HEK293 (cell line): ENCODE measurements at regions not wholly inside any gene's neighbourhood (a gene's known extent, or its start where the extent isn't known, plus 50 kb on each side); places are given as distances from the start of the nearest gene placed in this dataset.
"Not testable (repeated sequence)": the region's sequence is repeated elsewhere in the genome, so short reads cannot be mapped to it uniquely, and the experiment has no call there.

Experiments
- CTCF ChIA-PET: fragments of 350-600 bp; formaldehyde crosslinking; extraction: SDS; loops from one replicate; lab custom pipeline; 2021; ENCODE audit warnings: antibody characterized with exemption; lab: Yijun Ruan, JAX
- POLR2A ChIA-PET: fragments of 300-600 bp; formaldehyde crosslinking; extraction: SDS; loops from one replicate; lab custom pipeline; 2020; ENCODE audit warnings: antibody characterized with exemption, inconsistent platforms; lab: Yijun Ruan, JAX
- H3K27ac ChIP-seq: fragments of 200-500 bp; sonication (Bioruptor generic); 2 replicates; pipeline ENCODE4 v1.5.1; 2014; ENCODE audit warnings: low read depth, low read length, control low read depth, inconsistent platforms; ENCODE audit errors: extremely low read depth
- H3K36me3 ChIP-seq, 2 experiments: fragments of 200-500 bp in 1 of 2; sonication (Bioruptor generic) in 1 of 2; 1 replicate in 1 of 2; 2 replicates in 1 of 2; pipeline ENCODE4 v1.5.1; 2014 to 2017; ENCODE audit warnings: inconsistent platforms in 2 of 2, low read length in 2 of 2; ENCODE audit not compliant: control insufficient read depth in 2 of 2, insufficient read depth in 1 of 2
- H3K4me1 ChIP-seq: fragments of 200-500 bp; sonication (Bioruptor generic); 2 replicates; pipeline ENCODE4 v1.5.1; 2014; ENCODE audit warnings: mild to moderate bottlenecking, low read length, inconsistent platforms; ENCODE audit not compliant: control insufficient read depth, insufficient read depth
- H3K4me3 ChIP-seq: 2 replicates; pipeline ENCODE4 v1.5.1; 2011; ENCODE audit warnings: low read depth, mild to moderate bottlenecking, control low read depth, low read length, moderate library complexity
- H3K9me3 ChIP-seq: fragments of 200-500 bp; sonication (Bioruptor generic); 2 replicates; pipeline ENCODE4 v1.5.1; 2014; ENCODE audit warnings: low read depth, low read length, inconsistent platforms; ENCODE audit not compliant: control insufficient read depth, insufficient read depth
- HIC1 ChIP-seq: fragments of 450-650 bp; formaldehyde crosslinking; IDR thresholded peaks from 2 replicates; pipeline ENCODE4 v1.5.1; 2016; ENCODE audit warnings: missing biosample characterization, missing genetic modification characterization
- PRDM1 ChIP-seq: fragments of 450-650 bp; formaldehyde crosslinking; IDR thresholded peaks from 2 replicates; pipeline ENCODE4; 2016; ENCODE audit warnings: missing biosample characterization, missing genetic modification characterization
- SCRT1 ChIP-seq: fragments of 450-650 bp; formaldehyde crosslinking; IDR thresholded peaks from 2 replicates; pipeline ENCODE4 v1.5.1; 2016; ENCODE audit warnings: missing biosample characterization, missing genetic modification characterization, borderline replicate concordance
- ZNF148 ChIP-seq: fragments of 450-650 bp; formaldehyde crosslinking; IDR thresholded peaks from 2 replicates; pipeline ENCODE4 v1.5.0; 2017; ENCODE audit warnings: missing biosample characterization, missing genetic modification characterization, borderline replicate concordance
- ZNF174 ChIP-seq: fragments of 450-650 bp; formaldehyde crosslinking; IDR thresholded peaks from 2 replicates; pipeline ENCODE4 v1.5.0; 2017; ENCODE audit warnings: missing biosample characterization, mild to moderate bottlenecking, missing genetic modification characterization
- ZNF366 ChIP-seq: fragments of 450-650 bp; formaldehyde crosslinking; conservative IDR thresholded peaks from 2 replicates; pipeline ENCODE4 v1.5.1; 2016; ENCODE audit warnings: missing biosample characterization, missing genetic modification characterization
- ZNF416 ChIP-seq: fragments of 450-650 bp; formaldehyde crosslinking; IDR thresholded peaks from 2 replicates; pipeline ENCODE4 v1.5.1; 2016; ENCODE audit warnings: missing biosample characterization, missing genetic modification characterization
- ZNF433 ChIP-seq: fragments of 450-650 bp; formaldehyde crosslinking; IDR thresholded peaks from 2 replicates; pipeline ENCODE4 v1.5.1; 2016; ENCODE audit warnings: missing biosample characterization, missing genetic modification characterization, low read depth
- ZNF596 ChIP-seq: fragments of 450-650 bp; IDR thresholded peaks from 2 replicates; pipeline ENCODE4 v1.5.0; 2018; ENCODE audit warnings: missing biosample characterization, mild to moderate bottlenecking, missing genetic modification characterization, moderate library complexity
- ZNF623 ChIP-seq: fragments of 450-650 bp; formaldehyde crosslinking; IDR thresholded peaks from 2 replicates; pipeline ENCODE4 v1.5.1; 2016; ENCODE audit warnings: missing biosample characterization, missing genetic modification characterization
- ZNF645 ChIP-seq: fragments of 450-650 bp; formaldehyde crosslinking; IDR thresholded peaks from 2 replicates; pipeline ENCODE4; 2016; ENCODE audit warnings: missing biosample characterization, missing genetic modification characterization
- TF ChIP-seq, protein P1 (sequence below): fragments of 450-650 bp; formaldehyde crosslinking; IDR thresholded peaks from 2 replicates; pipeline ENCODE4 v1.5.1; 2016; ENCODE audit warnings: missing biosample characterization, missing genetic modification characterization
- TF ChIP-seq, protein P2 (sequence below): fragments of 450-650 bp; formaldehyde crosslinking; conservative IDR thresholded peaks from 2 replicates; pipeline ENCODE4 v1.5.1; 2016; ENCODE audit warnings: low read depth, missing biosample characterization, missing genetic modification characterization
- TF ChIP-seq, protein P3 (sequence below): fragments of 450-650 bp; formaldehyde crosslinking; IDR thresholded peaks from 2 replicates; pipeline ENCODE4 v1.5.1; 2017; ENCODE audit warnings: missing biosample characterization, missing genetic modification characterization

DNA sequence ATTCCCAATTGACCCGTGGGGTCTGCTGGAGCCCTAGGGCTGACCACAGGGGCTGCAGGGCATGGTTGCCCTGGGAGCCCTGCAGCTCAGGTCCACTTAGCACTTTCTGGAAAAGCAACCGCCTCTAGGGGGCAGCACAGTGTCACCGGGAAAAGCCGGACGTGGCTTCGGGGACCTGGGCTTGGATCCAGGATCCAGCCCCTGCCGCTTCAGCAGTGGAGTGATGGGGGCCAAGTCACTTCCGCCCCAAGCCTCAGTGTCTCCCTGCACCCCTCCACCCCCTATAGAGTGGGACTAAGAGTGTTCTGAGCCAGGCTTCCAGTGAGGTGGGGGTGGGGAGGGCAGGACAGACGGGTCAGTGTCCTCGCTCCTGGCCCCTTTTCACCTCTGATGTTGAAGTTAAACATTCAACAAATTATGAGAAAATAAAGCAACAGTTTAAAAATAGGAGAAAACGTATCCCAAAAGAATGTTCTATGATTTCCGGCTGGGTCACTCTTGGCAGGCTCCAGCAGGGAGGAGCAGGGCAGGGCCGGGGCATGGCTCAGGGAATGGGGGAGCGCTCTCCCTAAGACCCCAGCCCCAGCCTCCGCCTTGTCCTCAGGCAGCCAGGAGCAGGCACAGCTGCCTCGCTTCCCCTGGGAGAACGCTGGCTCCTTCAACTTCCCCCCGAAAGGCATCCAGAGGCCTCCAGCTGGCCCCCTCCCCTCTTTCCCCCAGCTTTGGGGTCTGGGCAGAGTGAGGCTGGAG is 96.5 kb upstream of the FGF3 start (continued):
- TF ChIP-seq, protein P1, sequence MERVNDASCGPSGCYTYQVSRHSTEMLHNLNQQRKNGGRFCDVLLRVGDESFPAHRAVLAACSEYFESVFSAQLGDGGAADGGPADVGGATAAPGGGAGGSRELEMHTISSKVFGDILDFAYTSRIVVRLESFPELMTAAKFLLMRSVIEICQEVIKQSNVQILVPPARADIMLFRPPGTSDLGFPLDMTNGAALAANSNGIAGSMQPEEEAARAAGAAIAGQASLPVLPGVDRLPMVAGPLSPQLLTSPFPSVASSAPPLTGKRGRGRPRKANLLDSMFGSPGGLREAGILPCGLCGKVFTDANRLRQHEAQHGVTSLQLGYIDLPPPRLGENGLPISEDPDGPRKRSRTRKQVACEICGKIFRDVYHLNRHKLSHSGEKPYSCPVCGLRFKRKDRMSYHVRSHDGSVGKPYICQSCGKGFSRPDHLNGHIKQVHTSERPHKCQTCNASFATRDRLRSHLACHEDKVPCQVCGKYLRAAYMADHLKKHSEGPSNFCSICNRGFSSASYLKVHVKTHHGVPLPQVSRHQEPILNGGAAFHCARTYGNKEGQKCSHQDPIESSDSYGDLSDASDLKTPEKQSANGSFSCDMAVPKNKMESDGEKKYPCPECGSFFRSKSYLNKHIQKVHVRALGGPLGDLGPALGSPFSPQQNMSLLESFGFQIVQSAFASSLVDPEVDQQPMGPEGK (tag by site-specific recombination): peak; percentile 41; the same call in 1 of the 2 replicates

DNA sequence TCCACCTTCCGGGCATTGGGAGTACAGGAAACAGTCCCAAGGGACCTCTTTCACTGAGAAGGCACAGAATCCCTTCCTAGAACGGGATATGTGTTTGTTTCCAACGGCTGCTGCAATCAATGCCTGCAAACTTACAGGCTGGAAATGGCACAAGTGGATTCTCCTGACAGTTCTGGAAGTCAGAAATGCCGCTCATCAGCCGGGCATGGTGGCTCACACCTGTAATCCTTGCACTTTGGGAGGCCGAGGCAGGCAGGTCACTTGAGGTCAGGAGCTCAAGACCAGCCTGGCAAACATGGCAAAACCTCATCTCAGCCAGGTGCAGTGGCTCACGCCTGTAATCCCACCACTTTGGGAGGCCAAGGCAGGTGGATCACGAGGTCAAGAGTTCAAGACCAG is 97.0 kb upstream of the FGF3 start:
- H3K27ac ChIP-seq, POLR2A ChIA-PET, H3K4me3 ChIP-seq, H3K9me3 ChIP-seq, H3K36me3 ChIP-seq, H3K4me1 ChIP-seq: not testable (repeated sequence)
- CTCF ChIA-PET: interaction anchor here (0.6 to 2.1 kb wide), 8 partner anchors 10 to 285 kb away, joined by 3 to 10 read pairs (median 3); no protein-coding TSS in a partner anchor

GRCh38 chr11:69916806-69917387 is 97.7 kb upstream of the FGF3 start:
- CTCF ChIA-PET: interaction anchor here (0.6 to 1.4 kb wide), 6 partner anchors 10 to 285 kb away, joined by 3 to 5 read pairs (median 3); no protein-coding TSS in a partner anchor

DNA sequence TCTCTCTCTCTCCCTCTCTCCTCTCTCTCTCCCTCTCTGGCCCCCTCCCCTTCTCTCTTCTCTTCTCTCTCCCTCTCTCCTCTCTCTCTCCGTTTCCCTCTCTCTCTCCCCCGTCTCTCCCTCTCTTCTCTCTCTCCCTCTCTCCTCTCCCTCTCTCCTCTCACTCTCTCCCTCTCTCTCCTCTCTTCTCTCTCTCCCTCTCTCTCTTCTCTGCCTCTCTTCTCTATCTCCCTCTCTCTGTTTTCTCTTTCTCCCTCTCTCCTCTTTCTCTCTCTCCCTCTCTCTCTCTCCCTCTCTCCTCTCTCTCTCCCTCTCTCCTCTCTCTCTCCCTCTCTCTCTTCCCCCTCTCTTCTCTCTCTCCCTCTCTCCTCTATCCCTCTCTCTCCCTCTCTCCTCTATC is 98.3 kb upstream of the FGF3 start:
- Histone ChIP-seq H3K4me3 (no peak overlapping the region), H3K9me3 (no peaks in the 10 kb centered on the region), H3K36me3 (no peaks in the 10 kb centered on the region), H3K4me1 (no peaks in the 10 kb centered on the region), H3K27ac (no peak overlapping the region)
- POLR2A ChIA-PET: no interaction called here
- CTCF ChIA-PET: interaction anchor here (1.1 to 1.9 kb wide), 7 partner anchors 8 to 274 kb away, joined by 3 to 19 read pairs (median 4); no protein-coding TSS in a partner anchor
- TF ChIP-seq, protein P2, sequence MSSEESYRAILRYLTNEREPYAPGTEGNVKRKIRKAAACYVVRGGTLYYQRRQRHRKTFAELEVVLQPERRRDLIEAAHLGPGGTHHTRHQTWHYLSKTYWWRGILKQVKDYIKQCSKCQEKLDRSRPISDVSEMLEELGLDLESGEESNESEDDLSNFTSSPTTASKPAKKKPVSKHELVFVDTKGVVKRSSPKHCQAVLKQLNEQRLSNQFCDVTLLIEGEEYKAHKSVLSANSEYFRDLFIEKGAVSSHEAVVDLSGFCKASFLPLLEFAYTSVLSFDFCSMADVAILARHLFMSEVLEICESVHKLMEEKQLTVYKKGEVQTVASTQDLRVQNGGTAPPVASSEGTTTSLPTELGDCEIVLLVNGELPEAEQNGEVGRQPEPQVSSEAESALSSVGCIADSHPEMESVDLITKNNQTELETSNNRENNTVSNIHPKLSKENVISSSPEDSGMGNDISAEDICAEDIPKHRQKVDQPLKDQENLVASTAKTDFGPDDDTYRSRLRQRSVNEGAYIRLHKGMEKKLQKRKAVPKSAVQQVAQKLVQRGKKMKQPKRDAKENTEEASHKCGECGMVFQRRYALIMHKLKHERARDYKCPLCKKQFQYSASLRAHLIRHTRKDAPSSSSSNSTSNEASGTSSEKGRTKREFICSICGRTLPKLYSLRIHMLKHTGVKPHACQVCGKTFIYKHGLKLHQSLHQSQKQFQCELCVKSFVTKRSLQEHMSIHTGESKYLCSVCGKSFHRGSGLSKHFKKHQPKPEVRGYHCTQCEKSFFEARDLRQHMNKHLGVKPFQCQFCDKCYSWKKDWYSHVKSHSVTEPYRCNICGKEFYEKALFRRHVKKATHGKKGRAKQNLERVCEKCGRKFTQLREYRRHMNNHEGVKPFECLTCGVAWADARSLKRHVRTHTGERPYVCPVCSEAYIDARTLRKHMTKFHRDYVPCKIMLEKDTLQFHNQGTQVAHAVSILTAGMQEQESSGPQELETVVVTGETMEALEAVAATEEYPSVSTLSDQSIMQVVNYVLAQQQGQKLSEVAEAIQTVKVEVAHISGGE: no peak
- TF ChIP-seq ZNF645 (tag by site-specific recombination) (no peak), SCRT1 (no peak), HIC1 (tag by site-specific recombination) (no peak), ZNF174 (tag by site-specific recombination) (no peak), ZNF596 (peak; percentile 97), ZNF148 (no peak), PRDM1 (peak; percentile 92), ZNF433 (tag by site-specific recombination) (no peak), ZNF623 (no peak)
- TF ChIP-seq, protein P3, sequence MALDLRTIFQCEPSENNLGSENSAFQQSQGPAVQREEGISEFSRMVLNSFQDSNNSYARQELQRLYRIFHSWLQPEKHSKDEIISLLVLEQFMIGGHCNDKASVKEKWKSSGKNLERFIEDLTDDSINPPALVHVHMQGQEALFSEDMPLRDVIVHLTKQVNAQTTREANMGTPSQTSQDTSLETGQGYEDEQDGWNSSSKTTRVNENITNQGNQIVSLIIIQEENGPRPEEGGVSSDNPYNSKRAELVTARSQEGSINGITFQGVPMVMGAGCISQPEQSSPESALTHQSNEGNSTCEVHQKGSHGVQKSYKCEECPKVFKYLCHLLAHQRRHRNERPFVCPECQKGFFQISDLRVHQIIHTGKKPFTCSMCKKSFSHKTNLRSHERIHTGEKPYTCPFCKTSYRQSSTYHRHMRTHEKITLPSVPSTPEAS (tag by site-specific recombination): no peak

More at GRCh38 chr11:69916806-69917387, 97.7 kb upstream of the FGF3 start:
- POLR2A ChIA-PET: no interaction called here
- no peak overlapping the region for H3K4me3 ChIP-seq
- H3K4me1 ChIP-seq: no peaks in the 10 kb centered on the region
- H3K9me3 ChIP-seq: no peaks in the 10 kb centered on the region
- TF ChIP-seq ZNF366: peak; percentile 17; the same call in 1 of the 2 replicates
- peak; percentile 97 for TF ChIP-seq ZNF596
- no peak for TF ChIP-seq ZNF416 (tag by site-specific recombination)
- no peak overlapping the region for H3K27ac ChIP-seq
- no peaks in the 10 kb centered on the region for H3K36me3 ChIP-seq
